H1 (cell line): ENCODE measurements at regions not wholly inside any gene's neighbourhood (a gene's known extent, or its start where the extent isn't known, plus 50 kb on each side); places are given as distances from the start of the nearest gene placed in this dataset.

ENCODE experiments used
- TF ChIP-seq, protein P1 (sequence below): IDR thresholded peaks from 2 replicates; pipeline ENCODE4 v1.6.1; 2011; ENCODE audit warnings: low read length, improper control_type of control experiment

GRCh38 chr9:86858009-86858408 lies 89.3 kb downstream of the GAS1 start (continued):
- TF ChIP-seq, protein P1, sequence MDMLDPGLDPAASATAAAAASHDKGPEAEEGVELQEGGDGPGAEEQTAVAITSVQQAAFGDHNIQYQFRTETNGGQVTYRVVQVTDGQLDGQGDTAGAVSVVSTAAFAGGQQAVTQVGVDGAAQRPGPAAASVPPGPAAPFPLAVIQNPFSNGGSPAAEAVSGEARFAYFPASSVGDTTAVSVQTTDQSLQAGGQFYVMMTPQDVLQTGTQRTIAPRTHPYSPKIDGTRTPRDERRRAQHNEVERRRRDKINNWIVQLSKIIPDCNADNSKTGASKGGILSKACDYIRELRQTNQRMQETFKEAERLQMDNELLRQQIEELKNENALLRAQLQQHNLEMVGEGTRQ = no peak
